ENCODE measurements at regions not wholly inside any gene's neighbourhood (a gene's known extent, or its start where the extent isn't known, plus 50 kb on each side); places are given as distances from the start of the nearest gene placed in this dataset.

GRCh38 chr2:147492471-147492870 lies 352.4 kb upstream of the ACVR2A start:
- Histone ChIP-seq H3K9ac (ENCODE audit: low read depth, low read length) (no peak overlapping the region), H3K4me1 (ENCODE audit: control insufficient read depth, insufficient read depth, low read length) (peaks cover 11% of the 10 kb centered on the region), H3K9me3 (ENCODE audit: control insufficient read depth, insufficient read depth, low read length) (no peaks in the 10 kb centered on the region), H3K27me3 (ENCODE audit: control insufficient read depth, insufficient read depth, low read length) (no peaks in the 10 kb centered on the region), H3K36me3 (ENCODE audit: control insufficient read depth, insufficient read depth, low read length) (no peaks in the 10 kb centered on the region), H3K27ac (ENCODE audit: low read depth, low read length) (no peak overlapping the region), H3K4me3 (ENCODE audit: low read depth, low read length) (no peak overlapping the region)

GRCh38 chr2:147491506-147491905 lies 353.3 kb upstream of the ACVR2A start:
- no peaks in the 10 kb centered on the region for H3K9me3 ChIP-seq (ENCODE audit: control insufficient read depth, insufficient read depth, low read length)
- H3K4me3 ChIP-seq (ENCODE audit: low read depth, low read length) = no peak overlapping the region
- H3K9ac ChIP-seq (ENCODE audit: low read depth, low read length) = no peak overlapping the region
- peaks cover 17% of the 10 kb centered on the region for H3K4me1 ChIP-seq (ENCODE audit: control insufficient read depth, insufficient read depth, low read length)
- H3K27me3 ChIP-seq (ENCODE audit: control insufficient read depth, insufficient read depth, low read length) = no peaks in the 10 kb centered on the region
- H3K36me3 ChIP-seq (ENCODE audit: control insufficient read depth, insufficient read depth, low read length) = no peaks in the 10 kb centered on the region
- H3K27ac ChIP-seq (ENCODE audit: low read depth, low read length) = no peak overlapping the region

- Histone ChIP-seq H3K27ac (ENCODE audit: low read depth, low read length) (no peak overlapping the region), H3K27me3 (ENCODE audit: control insufficient read depth, insufficient read depth, low read length) (no peaks in the 10 kb centered on the region), H3K4me1 (ENCODE audit: control insufficient read depth, insufficient read depth, low read length) (peaks cover 25% of the 10 kb centered on the region), H3K9ac (ENCODE audit: low read depth, low read length) (no peak overlapping the region), H3K36me3 (ENCODE audit: control insufficient read depth, insufficient read depth, low read length) (no peaks in the 10 kb centered on the region), H3K9me3 (ENCODE audit: control insufficient read depth, insufficient read depth, low read length) (no peaks in the 10 kb centered on the region), H3K4me3 (ENCODE audit: low read depth, low read length) (no peak overlapping the region)
Observed at GRCh38 chr2:147490401-147491261, 354.2 kb upstream of the ACVR2A start.

GRCh38 chr2:147488472-147488871 lies 356.4 kb upstream of the ACVR2A start:
- H3K4me1 ChIP-seq (ENCODE audit: control insufficient read depth, insufficient read depth, low read length) = peaks cover 40% of the 10 kb centered on the region
- H3K36me3 ChIP-seq (ENCODE audit: control insufficient read depth, insufficient read depth, low read length) = no peaks in the 10 kb centered on the region
- H3K27ac ChIP-seq (ENCODE audit: low read depth, low read length) = no peak overlapping the region
- no peak overlapping the region for H3K9ac ChIP-seq (ENCODE audit: low read depth, low read length)
- no peak overlapping the region for H3K4me3 ChIP-seq (ENCODE audit: low read depth, low read length)
- no peaks in the 10 kb centered on the region for H3K27me3 ChIP-seq (ENCODE audit: control insufficient read depth, insufficient read depth, low read length)
- no peaks in the 10 kb centered on the region for H3K9me3 ChIP-seq (ENCODE audit: control insufficient read depth, insufficient read depth, low read length)

GRCh38 chr2:147487978-147488289 lies 356.9 kb upstream of the ACVR2A start:
- Histone ChIP-seq H3K9ac (ENCODE audit: low read depth, low read length) (no peak overlapping the region), H3K27ac (ENCODE audit: low read depth, low read length) (peak overlapping the region; percentile 61), H3K27me3 (ENCODE audit: control insufficient read depth, insufficient read depth, low read length) (no peaks in the 10 kb centered on the region), H3K9me3 (ENCODE audit: control insufficient read depth, insufficient read depth, low read length) (no peaks in the 10 kb centered on the region), H3K4me3 (ENCODE audit: low read depth, low read length) (no peak overlapping the region), H3K36me3 (ENCODE audit: control insufficient read depth, insufficient read depth, low read length) (no peaks in the 10 kb centered on the region), H3K4me1 (ENCODE audit: control insufficient read depth, insufficient read depth, low read length) (peaks cover 40% of the 10 kb centered on the region)

GRCh38 chr2:147487286-147487977 lies 357.4 kb upstream of the ACVR2A start:
- Histone ChIP-seq H3K36me3 (ENCODE audit: control insufficient read depth, insufficient read depth, low read length) (no peaks in the 10 kb centered on the region), H3K27me3 (ENCODE audit: control insufficient read depth, insufficient read depth, low read length) (no peaks in the 10 kb centered on the region), H3K9ac (ENCODE audit: low read depth, low read length) (no peak overlapping the region), H3K4me1 (ENCODE audit: control insufficient read depth, insufficient read depth, low read length) (peaks cover 40% of the 10 kb centered on the region), H3K4me3 (ENCODE audit: low read depth, low read length) (no peak overlapping the region), H3K27ac (ENCODE audit: low read depth, low read length) (peak overlapping the region; percentile 61), H3K9me3 (ENCODE audit: control insufficient read depth, insufficient read depth, low read length) (no peaks in the 10 kb centered on the region)

- Histone ChIP-seq H3K9me3 (ENCODE audit: control insufficient read depth, insufficient read depth, low read length) (no peaks in the 10 kb centered on the region), H3K9ac (ENCODE audit: low read depth, low read length) (no peak overlapping the region), H3K4me1 (ENCODE audit: control insufficient read depth, insufficient read depth, low read length) (peaks cover 44% of the 10 kb centered on the region), H3K36me3 (ENCODE audit: control insufficient read depth, insufficient read depth, low read length) (no peaks in the 10 kb centered on the region), H3K4me3 (ENCODE audit: low read depth, low read length) (peak overlapping the region; percentile 7; the same call in 1 of the 2 replicates), H3K27me3 (ENCODE audit: control insufficient read depth, insufficient read depth, low read length) (no peaks in the 10 kb centered on the region), H3K27ac (ENCODE audit: low read depth, low read length) (peak overlapping the region; percentile 25)
Observed at GRCh38 chr2:147485210-147485851, 359.5 kb upstream of the ACVR2A start.

- no peak overlapping the region for H3K9ac ChIP-seq (ENCODE audit: low read depth, low read length)
- H3K4me1 ChIP-seq (ENCODE audit: control insufficient read depth, insufficient read depth, low read length) = peaks cover 41% of the 10 kb centered on the region
- no peak overlapping the region for H3K4me3 ChIP-seq (ENCODE audit: low read depth, low read length)
- no peak overlapping the region for H3K27ac ChIP-seq (ENCODE audit: low read depth, low read length)
- no peaks in the 10 kb centered on the region for H3K36me3 ChIP-seq (ENCODE audit: control insufficient read depth, insufficient read depth, low read length)
- no peaks in the 10 kb centered on the region for H3K27me3 ChIP-seq (ENCODE audit: control insufficient read depth, insufficient read depth, low read length)
- no peaks in the 10 kb centered on the region for H3K9me3 ChIP-seq (ENCODE audit: control insufficient read depth, insufficient read depth, low read length)
Observed at GRCh38 chr2:147483911-147484310, 360.9 kb upstream of the ACVR2A start.

GRCh38 chr2:147482916-147483669 lies 361.7 kb upstream of the ACVR2A start:
- H3K27ac ChIP-seq (ENCODE audit: low read depth, low read length) = no peak overlapping the region
- no peaks in the 10 kb centered on the region for H3K36me3 ChIP-seq (ENCODE audit: control insufficient read depth, insufficient read depth, low read length)
- no peaks in the 10 kb centered on the region for H3K27me3 ChIP-seq (ENCODE audit: control insufficient read depth, insufficient read depth, low read length)
- no peak overlapping the region for H3K9ac ChIP-seq (ENCODE audit: low read depth, low read length)
- H3K9me3 ChIP-seq (ENCODE audit: control insufficient read depth, insufficient read depth, low read length) = no peaks in the 10 kb centered on the region
- H3K4me3 ChIP-seq (ENCODE audit: low read depth, low read length) = no peak overlapping the region
- H3K4me1 ChIP-seq (ENCODE audit: control insufficient read depth, insufficient read depth, low read length) = peaks cover 40% of the 10 kb centered on the region

- Histone ChIP-seq H3K4me3 (ENCODE audit: low read depth, low read length) (no peak overlapping the region), H3K27ac (ENCODE audit: low read depth, low read length) (no peak overlapping the region), H3K9me3 (ENCODE audit: control insufficient read depth, insufficient read depth, low read length) (no peaks in the 10 kb centered on the region), H3K36me3 (ENCODE audit: control insufficient read depth, insufficient read depth, low read length) (no peaks in the 10 kb centered on the region), H3K9ac (ENCODE audit: low read depth, low read length) (no peak overlapping the region), H3K27me3 (ENCODE audit: control insufficient read depth, insufficient read depth, low read length) (no peaks in the 10 kb centered on the region), H3K4me1 (ENCODE audit: control insufficient read depth, insufficient read depth, low read length) (peaks cover 32% of the 10 kb centered on the region)
Observed at GRCh38 chr2:147482111-147482895, 362.5 kb upstream of the ACVR2A start.

Data from HUES48 (cell line).